Caco-2 (cell line): ENCODE measurements at regions not wholly inside any gene's neighbourhood (a gene's known extent, or its start where the extent isn't known, plus 50 kb on each side); places are given as distances from the start of the nearest gene placed in this dataset.
"Not testable (repeated sequence)": the region's sequence is repeated elsewhere in the genome, so short reads cannot be mapped to it uniquely, and the experiment has no call there.

Experiments used
- BruUV-seq: library from RNA; stranded (reverse); fragments of 400-500 nt; replicated peaks from 2 replicates; lab custom pipeline; 2021; lab: Mats Ljungman, UMichigan
- CTCF ChIA-PET: fragments of 300-600 bp; sonication (Branson Sonifier 250); formaldehyde crosslinking; loops from one replicate; lab custom pipeline; 2022; ENCODE audit warnings: antibody characterized with exemption; lab: Charles Lee
- POLR2A ChIA-PET: fragments of 300-600 bp; sonication (Branson Sonifier 250); formaldehyde crosslinking; loops from one replicate; lab custom pipeline; 2022; ENCODE audit warnings: antibody characterized with exemption; lab: Charles Lee
- DNase-seq, 2 experiments: peaks; one replicate each; pipeline versions ENCODE4 v3.0.0 to v3.0.0-alpha.2; 2020 to 2022
- H3K27me3 ChIP-seq: replicated peaks from 2 replicates; pipeline ENCODE4 v1.6.0; 2011; ENCODE audit warnings: low read length; ENCODE audit not compliant: control insufficient read depth, insufficient read depth
- H3K36me3 ChIP-seq: 2 replicates; pipeline ENCODE4 v1.5.1; 2011; ENCODE audit warnings: low read length; ENCODE audit not compliant: control insufficient read depth, insufficient read depth
- H3K4me1 ChIP-seq: fragments of 250-450 bp; sonication (Bioruptor Pico); 2 replicates; pipeline ENCODE4 v1.5.1; 2020; ENCODE audit warnings: mild to moderate bottlenecking
- H3K4me3 ChIP-seq: 2 replicates; pipeline ENCODE4 v1.5.1; 2011; ENCODE audit warnings: low read depth, mild to moderate bottlenecking, control low read depth, low read length
- H3K9me3 ChIP-seq: fragments of 250-450 bp; sonication (Bioruptor Pico); 2 replicates; pipeline ENCODE4 v1.5.1; 2020; ENCODE audit warnings: mild to moderate bottlenecking, moderate library complexity
- H3K27ac Mint-ChIP-seq: one replicate; pipeline ENCODE4 v1.8.0; 2022; ENCODE audit warnings: mixed read lengths; ENCODE audit not compliant: unreplicated experiment
- H3K27me3 Mint-ChIP-seq: one replicate; pipeline ENCODE4 v1.8.0; 2022; ENCODE audit warnings: mixed read lengths; ENCODE audit not compliant: insufficient read depth, unreplicated experiment
- H3K36me3 Mint-ChIP-seq: one replicate; pipeline ENCODE4 v1.8.0; 2022; ENCODE audit warnings: mild to moderate bottlenecking, mixed read lengths; ENCODE audit not compliant: insufficient read depth, unreplicated experiment
- H3K4me1 Mint-ChIP-seq: one replicate; pipeline ENCODE4 v1.8.0; 2022; ENCODE audit warnings: low read depth, mixed read lengths; ENCODE audit not compliant: unreplicated experiment
- H3K4me3 Mint-ChIP-seq: one replicate; pipeline ENCODE4 v1.8.0; 2022; ENCODE audit warnings: mild to moderate bottlenecking, moderate library complexity, mixed read lengths; ENCODE audit not compliant: unreplicated experiment
- H3K9me3 Mint-ChIP-seq: one replicate; pipeline ENCODE4 v1.8.0; 2022; ENCODE audit warnings: mixed read lengths; ENCODE audit not compliant: unreplicated experiment
- intact Hi-C: fragments of 100-400 bp; cut with micrococcal nuclease; formaldehyde crosslinking; loops from one replicate; pipeline ENCODE4 v1.10.0; 2022; ENCODE audit not compliant: unreplicated experiment
- TF ChIP-seq, protein P1 (sequence below), 2 experiments: fragments of 200-600 bp in 1 of 2; IDR thresholded peaks; 1 replicate in 1 of 2; 2 replicates in 1 of 2; pipeline versions ENCODE4 v1.5.1 to v1.8.0; 2011 to 2022; ENCODE audit warnings: antibody characterized with exemption in 1 of 2, control low read depth in 1 of 2, inconsistent platforms in 1 of 2, low read depth in 1 of 2, low read length in 1 of 2, mild to moderate bottlenecking in 1 of 2, moderate library complexity in 1 of 2; ENCODE audit not compliant: insufficient read depth in 1 of 2, severe bottlenecking in 1 of 2, unreplicated experiment in 1 of 2

DNA sequence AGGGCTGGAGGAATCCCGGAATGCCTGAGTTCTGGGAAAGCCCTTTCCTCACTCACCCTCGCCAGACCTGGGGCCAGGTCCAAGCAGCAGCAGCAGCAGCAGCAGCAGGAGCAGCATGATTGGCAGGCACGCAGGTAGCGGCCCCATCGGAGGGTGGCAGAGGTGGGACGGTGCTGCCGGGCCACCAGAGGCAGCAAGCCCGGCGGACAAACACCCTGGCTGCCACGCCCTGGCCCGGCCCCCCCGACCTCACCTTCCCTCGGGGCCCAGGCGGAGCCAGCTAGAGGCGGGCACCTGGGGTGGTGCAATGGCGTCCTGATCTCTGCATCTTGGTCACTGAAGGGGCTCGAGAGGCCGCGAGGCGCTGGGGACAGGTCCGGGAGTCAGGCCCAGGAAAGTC, 122.4 kb downstream of the LAT start:
- intact Hi-C loops = no loop called here
- CTCF ChIA-PET = no interaction called here

DNA sequence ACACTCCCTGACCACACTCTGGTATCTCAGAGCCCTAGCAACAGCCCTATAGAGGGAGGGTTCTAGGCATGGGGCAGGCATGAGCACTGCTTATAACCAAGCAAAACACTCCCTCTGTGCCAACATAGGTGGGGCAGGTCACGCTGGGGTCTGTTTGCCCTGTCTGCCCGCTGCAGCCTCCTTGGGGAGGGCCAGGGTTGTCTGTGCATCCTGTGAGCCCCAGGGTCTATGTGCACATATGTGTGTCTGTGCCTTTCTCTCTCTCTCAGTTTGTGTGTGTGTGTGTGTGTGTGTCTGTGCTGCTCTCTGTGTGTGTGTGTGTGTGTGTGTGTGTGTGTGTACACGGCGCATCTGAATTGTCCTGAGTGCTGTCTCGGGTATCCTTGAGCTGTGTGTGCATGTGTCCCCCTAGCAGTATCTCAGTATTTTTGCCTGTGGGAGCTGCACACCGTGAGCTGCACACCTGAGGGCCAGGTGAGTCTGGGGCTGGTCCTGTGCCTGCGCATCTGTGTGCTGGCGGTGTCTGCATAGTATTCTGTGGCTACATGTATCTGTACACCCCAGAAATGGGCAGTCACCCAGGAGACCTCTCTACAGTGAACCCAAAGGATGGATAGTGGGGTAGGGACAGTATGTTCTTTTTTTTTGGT, 121.5 kb downstream of the LAT start:
- BruUV-seq, DNase-seq, H3K4me1 Mint-ChIP-seq, POLR2A ChIA-PET, H3K4me3 ChIP-seq, H3K27me3 ChIP-seq, H3K27me3 Mint-ChIP-seq, H3K36me3 ChIP-seq, H3K9me3 Mint-ChIP-seq, H3K4me1 ChIP-seq, H3K36me3 Mint-ChIP-seq, H3K4me3 Mint-ChIP-seq, CTCF ChIA-PET, H3K27ac Mint-ChIP-seq, H3K9me3 ChIP-seq, intact Hi-C loops: not testable (repeated sequence)

More for the DNA sequence above, 122.4 kb downstream of the LAT start:
- no peak overlapping the region for H3K4me3 Mint-ChIP-seq
- BruUV-seq = no TSS peak
- H3K27ac Mint-ChIP-seq = no peak overlapping the region
- H3K27me3 Mint-ChIP-seq = no peaks in the 10 kb centered on the region
- H3K27me3 ChIP-seq = no peaks in the 10 kb centered on the region
- no peaks in the 10 kb centered on the region for H3K4me1 ChIP-seq
- POLR2A ChIA-PET = no interaction called here
- DNase-seq = no peak
- H3K4me3 ChIP-seq = no peak overlapping the region
- H3K4me1 Mint-ChIP-seq = no peaks in the 10 kb centered on the region
- no peaks in the 10 kb centered on the region for H3K9me3 ChIP-seq
- H3K36me3 ChIP-seq = no peaks in the 10 kb centered on the region
- TF ChIP-seq, protein P1, sequence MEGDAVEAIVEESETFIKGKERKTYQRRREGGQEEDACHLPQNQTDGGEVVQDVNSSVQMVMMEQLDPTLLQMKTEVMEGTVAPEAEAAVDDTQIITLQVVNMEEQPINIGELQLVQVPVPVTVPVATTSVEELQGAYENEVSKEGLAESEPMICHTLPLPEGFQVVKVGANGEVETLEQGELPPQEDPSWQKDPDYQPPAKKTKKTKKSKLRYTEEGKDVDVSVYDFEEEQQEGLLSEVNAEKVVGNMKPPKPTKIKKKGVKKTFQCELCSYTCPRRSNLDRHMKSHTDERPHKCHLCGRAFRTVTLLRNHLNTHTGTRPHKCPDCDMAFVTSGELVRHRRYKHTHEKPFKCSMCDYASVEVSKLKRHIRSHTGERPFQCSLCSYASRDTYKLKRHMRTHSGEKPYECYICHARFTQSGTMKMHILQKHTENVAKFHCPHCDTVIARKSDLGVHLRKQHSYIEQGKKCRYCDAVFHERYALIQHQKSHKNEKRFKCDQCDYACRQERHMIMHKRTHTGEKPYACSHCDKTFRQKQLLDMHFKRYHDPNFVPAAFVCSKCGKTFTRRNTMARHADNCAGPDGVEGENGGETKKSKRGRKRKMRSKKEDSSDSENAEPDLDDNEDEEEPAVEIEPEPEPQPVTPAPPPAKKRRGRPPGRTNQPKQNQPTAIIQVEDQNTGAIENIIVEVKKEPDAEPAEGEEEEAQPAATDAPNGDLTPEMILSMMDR (IDR thresholded peaks at IDR 0.05; ENCODE audit: insufficient read depth in 1 of 2, low read depth in 1 of 2, low read length in 1 of 2, severe bottlenecking in 1 of 2, unreplicated experiment in 1 of 2) = no peak
- H3K9me3 Mint-ChIP-seq = no peaks in the 10 kb centered on the region
- no peaks in the 10 kb centered on the region for H3K36me3 Mint-ChIP-seq

DNA sequence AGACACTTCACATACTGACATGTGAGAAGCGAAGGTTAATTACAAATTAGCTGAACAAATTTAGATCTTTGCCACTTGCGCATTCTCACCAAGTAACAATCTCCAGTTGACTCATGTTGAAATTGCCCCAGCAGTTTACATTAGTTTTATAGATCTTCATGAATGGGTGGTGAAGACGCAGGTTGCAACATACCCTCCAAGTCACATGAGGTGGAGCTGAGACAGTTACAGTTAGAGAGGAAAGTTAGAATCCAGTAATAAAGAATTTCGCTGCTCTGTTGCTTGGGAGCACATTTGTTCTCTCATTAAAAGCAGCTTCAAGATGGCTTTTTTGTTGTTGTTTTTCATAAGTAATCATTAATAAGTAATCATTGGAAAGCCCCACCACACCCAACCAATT, 119.7 kb downstream of the LAT start:
- intact Hi-C loops, H3K27me3 Mint-ChIP-seq, DNase-seq: not testable (repeated sequence)

DNA sequence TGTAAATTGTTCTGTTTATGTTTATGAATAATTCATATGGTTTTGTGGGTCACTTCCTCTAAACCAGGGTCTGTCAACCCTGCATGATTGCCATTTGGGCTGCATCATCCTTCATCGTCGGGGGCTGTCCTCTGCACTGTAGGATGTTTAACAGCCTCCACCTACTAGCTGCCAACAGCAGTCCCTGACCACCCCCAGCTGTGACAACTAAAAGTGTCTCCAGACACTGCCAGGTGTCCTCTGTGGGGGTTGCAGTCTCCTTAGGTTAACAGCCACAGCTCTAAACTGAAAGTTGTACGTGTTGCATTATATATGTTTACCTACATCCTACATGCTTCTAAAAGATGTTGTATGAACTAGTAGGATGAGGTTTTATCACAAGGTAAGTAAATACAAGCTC, 113.1 kb downstream of the LAT start:
- POLR2A ChIA-PET, H3K36me3 Mint-ChIP-seq, H3K27ac Mint-ChIP-seq, H3K27me3 ChIP-seq, H3K4me1 ChIP-seq, H3K9me3 ChIP-seq, H3K27me3 Mint-ChIP-seq, H3K4me3 ChIP-seq, intact Hi-C loops, H3K9me3 Mint-ChIP-seq, CTCF ChIA-PET, DNase-seq, H3K36me3 ChIP-seq, H3K4me1 Mint-ChIP-seq, BruUV-seq, H3K4me3 Mint-ChIP-seq: not testable (repeated sequence)

More for the DNA sequence above, 119.7 kb downstream of the LAT start:
- H3K36me3 Mint-ChIP-seq, H3K9me3 Mint-ChIP-seq, POLR2A ChIA-PET, H3K4me1 ChIP-seq, H3K9me3 ChIP-seq, CTCF ChIA-PET, H3K27ac Mint-ChIP-seq, H3K4me1 Mint-ChIP-seq, BruUV-seq, H3K4me3 ChIP-seq, H3K36me3 ChIP-seq, H3K4me3 Mint-ChIP-seq, H3K27me3 ChIP-seq: not testable (repeated sequence)

DNA sequence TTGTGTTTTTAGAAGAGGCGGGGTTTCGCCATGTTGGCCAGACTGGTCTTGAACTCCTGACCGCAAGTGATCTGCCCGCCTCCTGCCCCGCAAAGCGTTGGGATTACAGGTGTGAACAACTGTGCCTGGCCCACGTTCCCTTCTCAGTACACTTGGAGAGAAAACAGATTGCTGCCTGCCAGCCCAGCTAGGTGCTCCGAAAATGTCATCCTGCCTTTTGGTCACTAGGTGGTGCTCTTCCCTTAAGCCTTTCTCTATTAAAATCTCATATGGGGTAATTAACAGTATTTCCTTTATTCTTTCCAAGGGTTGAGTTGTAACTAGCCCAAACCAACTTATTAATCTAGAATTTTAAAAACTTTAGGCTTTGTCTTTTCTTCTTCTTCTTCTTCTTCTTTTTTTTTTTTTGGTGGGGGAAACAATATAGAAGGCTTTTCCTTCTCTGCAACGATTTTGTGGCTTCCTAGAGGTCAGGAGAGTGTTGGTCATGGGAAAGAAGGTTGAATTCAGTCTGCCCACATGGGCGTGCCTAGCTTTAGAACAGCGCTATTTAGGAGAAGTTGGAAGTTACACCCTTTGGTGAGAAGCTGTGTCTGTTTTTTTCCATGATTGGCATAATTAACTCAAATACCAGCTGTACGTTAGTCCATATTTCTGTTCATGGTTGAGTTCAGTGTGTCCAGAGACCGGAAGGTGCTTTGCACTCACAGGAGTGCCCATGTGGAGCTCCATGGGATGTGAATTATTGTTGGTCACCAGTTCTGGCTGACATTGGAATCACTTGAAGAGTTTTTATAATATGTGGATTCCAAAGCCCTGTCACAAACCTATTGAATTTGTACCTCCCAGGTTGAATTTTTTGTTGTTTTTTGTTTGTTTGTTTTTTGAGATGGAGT, 110.1 kb downstream of the LAT start:
- H3K4me3 ChIP-seq, H3K36me3 Mint-ChIP-seq, H3K27me3 Mint-ChIP-seq, H3K27me3 ChIP-seq, H3K4me3 Mint-ChIP-seq, intact Hi-C loops, H3K9me3 Mint-ChIP-seq, DNase-seq, H3K4me1 Mint-ChIP-seq, BruUV-seq, POLR2A ChIA-PET, H3K9me3 ChIP-seq, H3K36me3 ChIP-seq, CTCF ChIA-PET, H3K27ac Mint-ChIP-seq, H3K4me1 ChIP-seq: not testable (repeated sequence)

DNA sequence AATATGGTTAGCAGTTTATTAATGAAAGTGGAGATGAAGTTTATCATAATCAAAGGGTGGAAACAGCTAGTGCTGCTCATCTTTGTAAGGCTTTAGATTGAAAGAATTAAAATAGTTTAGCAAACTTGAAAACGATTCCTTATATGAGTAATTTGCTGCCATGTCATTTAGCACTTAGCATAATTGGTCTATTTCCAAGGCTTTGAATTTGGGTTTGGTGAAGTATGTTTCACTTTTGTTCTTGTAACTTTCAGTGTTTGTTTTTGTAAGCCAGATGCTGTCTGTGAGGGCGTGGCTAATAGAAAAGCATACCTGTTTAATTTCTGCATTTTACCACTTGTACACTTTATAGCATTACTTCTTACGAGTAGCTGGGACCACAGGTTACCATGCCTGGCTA, 109.5 kb downstream of the LAT start:
- H3K9me3 ChIP-seq, H3K27me3 ChIP-seq, H3K4me1 ChIP-seq, H3K27me3 Mint-ChIP-seq, BruUV-seq, POLR2A ChIA-PET, intact Hi-C loops, H3K36me3 Mint-ChIP-seq, H3K9me3 Mint-ChIP-seq, H3K4me3 Mint-ChIP-seq, H3K4me1 Mint-ChIP-seq, H3K36me3 ChIP-seq, H3K27ac Mint-ChIP-seq, H3K4me3 ChIP-seq, DNase-seq, CTCF ChIA-PET: not testable (repeated sequence)
